ENCODE measurements at regions not wholly inside any gene's neighbourhood (a gene's known extent, or its start where the extent isn't known, plus 50 kb on each side); places are given as distances from the start of the nearest gene placed in this dataset.
"Not testable (repeated sequence)": the region's sequence is repeated elsewhere in the genome, so short reads cannot be mapped to it uniquely, and the experiment has no call there.

GRCh38 chr4:138448169-138448568 lies 206.0 kb upstream of the SLC7A11 start:
- no peak for DNase-seq (ENCODE audit: low read depth)
- TF ChIP-seq CTCF (conservative IDR thresholded peaks at IDR 0.05; ENCODE audit: low read length): no peak

GRCh38 chr4:138446456-138446855 lies 204.3 kb upstream of the SLC7A11 start:
- no peak for TF ChIP-seq CTCF (conservative IDR thresholded peaks at IDR 0.05; ENCODE audit: low read length)
- DNase-seq (ENCODE audit: low read depth): no peak

More at GRCh38 chr4:138448169-138448568, 206.0 kb upstream of the SLC7A11 start:
- H3K4me3 ChIP-seq (ENCODE audit: low read length): no peak overlapping the region

GRCh38 chr4:138445098-138445497 lies 202.9 kb upstream of the SLC7A11 start:
- no peak for TF ChIP-seq CTCF (conservative IDR thresholded peaks at IDR 0.05; ENCODE audit: low read length)
- DNase-seq (ENCODE audit: low read depth): peak; percentile 74
- no peak overlapping the region for H3K4me3 ChIP-seq (ENCODE audit: low read length)

More at GRCh38 chr4:138446456-138446855, 204.3 kb upstream of the SLC7A11 start:
- no peak overlapping the region for H3K4me3 ChIP-seq (ENCODE audit: low read length)

- TF ChIP-seq CTCF (conservative IDR thresholded peaks at IDR 0.05; ENCODE audit: low read length): no peak
- no peak overlapping the region for H3K4me3 ChIP-seq (ENCODE audit: low read length)
Observed at GRCh38 chr4:138444260-138444659, 202.1 kb upstream of the SLC7A11 start.

GRCh38 chr4:138439143-138439581 lies 197.0 kb upstream of the SLC7A11 start:
- DNase-seq (ENCODE audit: low read depth): peak; percentile 6
- TF ChIP-seq CTCF (conservative IDR thresholded peaks at IDR 0.05; ENCODE audit: low read length): no peak
- no peak overlapping the region for H3K4me3 ChIP-seq (ENCODE audit: low read length)

More at GRCh38 chr4:138444260-138444659, 202.1 kb upstream of the SLC7A11 start:
- no peak for DNase-seq (ENCODE audit: low read depth)

- H3K4me3 ChIP-seq (ENCODE audit: low read length): no peak overlapping the region
- peak; percentile 4 for DNase-seq (ENCODE audit: low read depth)
- no peak for TF ChIP-seq CTCF (conservative IDR thresholded peaks at IDR 0.05; ENCODE audit: low read length)
Observed at GRCh38 chr4:138438608-138439007, 196.5 kb upstream of the SLC7A11 start.

GRCh38 chr4:138437263-138437851 lies 195.2 kb upstream of the SLC7A11 start:
- no peak for DNase-seq (ENCODE audit: low read depth)
- TF ChIP-seq CTCF (conservative IDR thresholded peaks at IDR 0.05; ENCODE audit: low read length): no peak
- no peak overlapping the region for H3K4me3 ChIP-seq (ENCODE audit: low read length)

GRCh38 chr4:138435733-138436132 lies 193.6 kb upstream of the SLC7A11 start:
- H3K4me3 ChIP-seq (ENCODE audit: low read length); DNase-seq (ENCODE audit: low read depth): not testable (repeated sequence)

- H3K4me3 ChIP-seq (ENCODE audit: low read length); DNase-seq (ENCODE audit: low read depth): not testable (repeated sequence)
Observed at GRCh38 chr4:138435046-138435445, 192.9 kb upstream of the SLC7A11 start.
